ENCODE measurements at regions not wholly inside any gene's neighbourhood (a gene's known extent, or its start where the extent isn't known, plus 50 kb on each side); places are given as distances from the start of the nearest gene placed in this dataset.
A peak's percentile ranks its signal among the peaks of the same experiment; 100 is the strongest.

GRCh38 chr2:17303054-17303453 lies 215.2 kb downstream of the RAD51AP2 start:
- no peak overlapping the region for H3K18ac ChIP-seq (ENCODE audit: low read length)

GRCh38 chr2:17302281-17302680 lies 216.0 kb downstream of the RAD51AP2 start:
- no peak overlapping the region for H4K5ac ChIP-seq (ENCODE audit: low read length)
- H2BK120ac ChIP-seq (ENCODE audit: low read depth, low read length), result no peak overlapping the region
- H3K4ac ChIP-seq (ENCODE audit: low read depth, low read length), result no peak overlapping the region
- H3K56ac ChIP-seq (ENCODE audit: low read length), result no peak overlapping the region
- H2BK5ac ChIP-seq (ENCODE audit: low read length), result no peak overlapping the region
- H3K36me3 ChIP-seq (ENCODE audit: control insufficient read depth, insufficient read depth, low read length), result no peaks in the 10 kb centered on the region
- no CpG with 5 or more reads among the region's 1 CpG for WGBS (ENCODE audit: extremely low coverage, insufficient coverage, low lambda C conversion rate)
- no peak overlapping the region for H3K4me2 ChIP-seq (ENCODE audit: low read length)
- no peak overlapping the region for H3K27ac ChIP-seq (ENCODE audit: low read depth, low read length)
- H2AK5ac ChIP-seq (ENCODE audit: low read length), result no peak overlapping the region
- H3K23ac ChIP-seq (ENCODE audit: low read length), result no peak overlapping the region
- no peaks in the 10 kb centered on the region for H3K79me1 ChIP-seq (ENCODE audit: low read length)
- DNase-seq, result no peak
- no peaks in the 10 kb centered on the region for H3K27me3 ChIP-seq (ENCODE audit: insufficient read depth, low read length, poor library complexity)
- H3K18ac ChIP-seq (ENCODE audit: low read length), result no peak overlapping the region
- no peak overlapping the region for H3K9ac ChIP-seq (ENCODE audit: low read length)
- no peak overlapping the region for H3K4me3 ChIP-seq (ENCODE audit: low read length)
- H3K79me2 ChIP-seq (ENCODE audit: control insufficient read depth, insufficient read depth, low read length), result no peaks in the 10 kb centered on the region
- H3K4me1 ChIP-seq (ENCODE audit: control insufficient read depth, low read depth, low read length), result no peaks in the 10 kb centered on the region
- H2BK15ac ChIP-seq (replicated peaks; ENCODE audit: low read depth), result no peak overlapping the region
- H4K8ac ChIP-seq (ENCODE audit: low read depth, low read length), result no peak overlapping the region

More at GRCh38 chr2:17303054-17303453, 215.2 kb downstream of the RAD51AP2 start:
- Histone ChIP-seq H3K23ac (ENCODE audit: low read length) (no peak overlapping the region), H3K4me1 (ENCODE audit: control insufficient read depth, low read depth, low read length) (no peaks in the 10 kb centered on the region), H3K4me2 (ENCODE audit: low read length) (no peak overlapping the region), H3K79me1 (ENCODE audit: low read length) (no peaks in the 10 kb centered on the region), H3K56ac (ENCODE audit: low read length) (no peak overlapping the region), H2BK5ac (ENCODE audit: low read length) (no peak overlapping the region), H4K8ac (ENCODE audit: low read depth, low read length) (no peak overlapping the region), H3K36me3 (ENCODE audit: control insufficient read depth, insufficient read depth, low read length) (no peaks in the 10 kb centered on the region), H3K27me3 (ENCODE audit: insufficient read depth, low read length, poor library complexity) (no peaks in the 10 kb centered on the region), H3K27ac (ENCODE audit: low read depth, low read length) (no peak overlapping the region), H3K9ac (ENCODE audit: low read length) (no peak overlapping the region), H3K4me3 (ENCODE audit: low read length) (no peak overlapping the region), H2AK5ac (ENCODE audit: low read length) (no peak overlapping the region), H3K4ac (ENCODE audit: low read depth, low read length) (no peak overlapping the region), H3K79me2 (ENCODE audit: control insufficient read depth, insufficient read depth, low read length) (no peaks in the 10 kb centered on the region), H2BK15ac (replicated peaks; ENCODE audit: low read depth) (no peak overlapping the region), H4K5ac (ENCODE audit: low read length) (no peak overlapping the region), H2BK120ac (ENCODE audit: low read depth, low read length) (no peak overlapping the region)
- no CpG with 5 or more reads among the region's 4 CpGs for WGBS (ENCODE audit: extremely low coverage, insufficient coverage, low lambda C conversion rate)
- no peak for DNase-seq

- no peak overlapping the region for H3K56ac ChIP-seq (ENCODE audit: low read length)
- no peak overlapping the region for H2BK5ac ChIP-seq (ENCODE audit: low read length)
- H2BK120ac ChIP-seq (ENCODE audit: low read depth, low read length), result no peak overlapping the region
- no peak overlapping the region for H3K4me3 ChIP-seq (ENCODE audit: low read length)
- H3K18ac ChIP-seq (ENCODE audit: low read length), result no peak overlapping the region
- no peaks in the 10 kb centered on the region for H3K27me3 ChIP-seq (ENCODE audit: insufficient read depth, low read length, poor library complexity)
- DNase-seq, result peak; percentile 16
- no peak overlapping the region for H3K23ac ChIP-seq (ENCODE audit: low read length)
- H3K4ac ChIP-seq (ENCODE audit: low read depth, low read length), result no peak overlapping the region
- H4K8ac ChIP-seq (ENCODE audit: low read depth, low read length), result no peak overlapping the region
- no peaks in the 10 kb centered on the region for H3K4me1 ChIP-seq (ENCODE audit: control insufficient read depth, low read depth, low read length)
- no peaks in the 10 kb centered on the region for H3K79me1 ChIP-seq (ENCODE audit: low read length)
- no CpG with 5 or more reads among the region's 2 CpGs for WGBS (ENCODE audit: extremely low coverage, insufficient coverage, low lambda C conversion rate)
- H2BK15ac ChIP-seq (replicated peaks; ENCODE audit: low read depth), result no peak overlapping the region
- H3K4me2 ChIP-seq (ENCODE audit: low read length), result no peak overlapping the region
- no peak overlapping the region for H4K5ac ChIP-seq (ENCODE audit: low read length)
- no peaks in the 10 kb centered on the region for H3K79me2 ChIP-seq (ENCODE audit: control insufficient read depth, insufficient read depth, low read length)
- no peaks in the 10 kb centered on the region for H3K36me3 ChIP-seq (ENCODE audit: control insufficient read depth, insufficient read depth, low read length)
- H3K9ac ChIP-seq (ENCODE audit: low read length), result no peak overlapping the region
- H3K27ac ChIP-seq (ENCODE audit: low read depth, low read length), result no peak overlapping the region
- H2AK5ac ChIP-seq (ENCODE audit: low read length), result no peak overlapping the region
Observed at GRCh38 chr2:17301437-17301836, 216.8 kb downstream of the RAD51AP2 start.

GRCh38 chr2:17299891-17300540 lies 218.2 kb downstream of the RAD51AP2 start:
- Histone ChIP-seq H2BK5ac (ENCODE audit: low read length) (no peak overlapping the region), H3K18ac (ENCODE audit: low read length) (no peak overlapping the region), H3K27me3 (ENCODE audit: insufficient read depth, low read length, poor library complexity) (no peaks in the 10 kb centered on the region), H3K4me3 (ENCODE audit: low read length) (no peak overlapping the region), H4K8ac (ENCODE audit: low read depth, low read length) (no peak overlapping the region), H3K4ac (ENCODE audit: low read depth, low read length) (no peak overlapping the region), H3K9ac (ENCODE audit: low read length) (no peak overlapping the region), H4K5ac (ENCODE audit: low read length) (no peak overlapping the region), H2AK5ac (ENCODE audit: low read length) (no peak overlapping the region), H3K79me1 (ENCODE audit: low read length) (no peaks in the 10 kb centered on the region), H2BK120ac (ENCODE audit: low read depth, low read length) (no peak overlapping the region), H3K27ac (ENCODE audit: low read depth, low read length) (no peak overlapping the region), H3K4me2 (ENCODE audit: low read length) (no peak overlapping the region), H3K79me2 (ENCODE audit: control insufficient read depth, insufficient read depth, low read length) (no peaks in the 10 kb centered on the region), H3K23ac (ENCODE audit: low read length) (no peak overlapping the region), H2BK15ac (replicated peaks; ENCODE audit: low read depth) (no peak overlapping the region), H3K56ac (ENCODE audit: low read length) (no peak overlapping the region), H3K4me1 (ENCODE audit: control insufficient read depth, low read depth, low read length) (no peaks in the 10 kb centered on the region), H3K36me3 (ENCODE audit: control insufficient read depth, insufficient read depth, low read length) (no peaks in the 10 kb centered on the region)
- DNase-seq, result no peak

GRCh38 chr2:17298453-17298852 lies 219.8 kb downstream of the RAD51AP2 start:
- H3K56ac ChIP-seq (ENCODE audit: low read length), result no peak overlapping the region
- H3K23ac ChIP-seq (ENCODE audit: low read length), result no peak overlapping the region
- no peak for DNase-seq
- H4K8ac ChIP-seq (ENCODE audit: low read depth, low read length), result no peak overlapping the region
- H3K27me3 ChIP-seq (ENCODE audit: insufficient read depth, low read length, poor library complexity), result no peaks in the 10 kb centered on the region
- H3K4me3 ChIP-seq (ENCODE audit: low read length), result no peak overlapping the region
- no peak overlapping the region for H2BK15ac ChIP-seq (replicated peaks; ENCODE audit: low read depth)
- no peak overlapping the region for H2AK5ac ChIP-seq (ENCODE audit: low read length)
- no peak overlapping the region for H3K18ac ChIP-seq (ENCODE audit: low read length)
- no peak overlapping the region for H3K4me2 ChIP-seq (ENCODE audit: low read length)
- H3K4me1 ChIP-seq (ENCODE audit: control insufficient read depth, low read depth, low read length), result no peaks in the 10 kb centered on the region
- H2BK120ac ChIP-seq (ENCODE audit: low read depth, low read length), result no peak overlapping the region
- H4K5ac ChIP-seq (ENCODE audit: low read length), result no peak overlapping the region
- no peaks in the 10 kb centered on the region for H3K79me2 ChIP-seq (ENCODE audit: control insufficient read depth, insufficient read depth, low read length)
- H3K36me3 ChIP-seq (ENCODE audit: control insufficient read depth, insufficient read depth, low read length), result no peaks in the 10 kb centered on the region
- no peak overlapping the region for H2BK5ac ChIP-seq (ENCODE audit: low read length)
- H3K27ac ChIP-seq (ENCODE audit: low read depth, low read length), result no peak overlapping the region
- no peak overlapping the region for H3K4ac ChIP-seq (ENCODE audit: low read depth, low read length)
- no peak overlapping the region for H3K9ac ChIP-seq (ENCODE audit: low read length)
- H3K79me1 ChIP-seq (ENCODE audit: low read length), result no peaks in the 10 kb centered on the region
- no CpG with 5 or more reads among the region's 2 CpGs for WGBS (ENCODE audit: extremely low coverage, insufficient coverage, low lambda C conversion rate)

- H3K4me3 ChIP-seq (ENCODE audit: low read length), result no peak overlapping the region
- no peak overlapping the region for H2BK120ac ChIP-seq (ENCODE audit: low read depth, low read length)
- H3K27me3 ChIP-seq (ENCODE audit: insufficient read depth, low read length, poor library complexity), result no peaks in the 10 kb centered on the region
- no peak overlapping the region for H3K4ac ChIP-seq (ENCODE audit: low read depth, low read length)
- H3K18ac ChIP-seq (ENCODE audit: low read length), result no peak overlapping the region
- H3K4me2 ChIP-seq (ENCODE audit: low read length), result no peak overlapping the region
- H3K79me2 ChIP-seq (ENCODE audit: control insufficient read depth, insufficient read depth, low read length), result no peaks in the 10 kb centered on the region
- no peak overlapping the region for H4K8ac ChIP-seq (ENCODE audit: low read depth, low read length)
- H2AK5ac ChIP-seq (ENCODE audit: low read length), result no peak overlapping the region
- no peak overlapping the region for H3K27ac ChIP-seq (ENCODE audit: low read depth, low read length)
- H3K56ac ChIP-seq (ENCODE audit: low read length), result no peak overlapping the region
- no peaks in the 10 kb centered on the region for H3K36me3 ChIP-seq (ENCODE audit: control insufficient read depth, insufficient read depth, low read length)
- H4K5ac ChIP-seq (ENCODE audit: low read length), result no peak overlapping the region
- no peaks in the 10 kb centered on the region for H3K79me1 ChIP-seq (ENCODE audit: low read length)
- no peak for DNase-seq
- no peak overlapping the region for H3K9ac ChIP-seq (ENCODE audit: low read length)
- no peak overlapping the region for H2BK5ac ChIP-seq (ENCODE audit: low read length)
- no peak overlapping the region for H3K23ac ChIP-seq (ENCODE audit: low read length)
- H3K4me1 ChIP-seq (ENCODE audit: control insufficient read depth, low read depth, low read length), result no peaks in the 10 kb centered on the region
- no peak overlapping the region for H2BK15ac ChIP-seq (replicated peaks; ENCODE audit: low read depth)
Observed at GRCh38 chr2:17296686-17297085, 221.6 kb downstream of the RAD51AP2 start.

Data from mesendoderm (in vitro differentiated cells).